SK-N-SH (cell line): ENCODE measurements at regions not wholly inside any gene's neighbourhood (a gene's known extent, or its start where the extent isn't known, plus 50 kb on each side); places are given as distances from the start of the nearest gene placed in this dataset.

ENCODE experiments used
- CTCF ChIA-PET: fragments of 300-600, 350-600 bp; formaldehyde crosslinking; extraction: SDS; loops from one replicate; lab custom pipeline; 2021; lab: Yijun Ruan, JAX
- POLR2A ChIA-PET: fragments of 350-600 bp; sonication (Branson Sonifier 250); formaldehyde crosslinking; extraction: SDS; loops from one replicate; lab custom pipeline; 2020; ENCODE audit warnings: antibody characterized with exemption, inconsistent platforms; lab: Yijun Ruan, JAX
- DNase-seq: peaks from one replicate; pipeline ENCODE4 v3.0.0; 2012
- H2AFZ ChIP-seq: fragments of 200-600 bp; sonication (generic); 2 replicates; pipeline ENCODE4 v1.8.1; 2016; ENCODE audit warnings: antibody characterized with exemption, mild to moderate bottlenecking, low read depth
- H3F3A ChIP-seq: fragments of 200-600 bp; sonication (generic); replicated peaks from 2 replicates; pipeline ENCODE3; 2016; ENCODE audit warnings: antibody characterized with exemption, mild to moderate bottlenecking; ENCODE audit not compliant: insufficient read depth
- H3K27ac ChIP-seq, 2 experiments: fragments of 200-500 bp in 1 of 2; fragments of 200-600 bp in 1 of 2; sonication (Bioruptor generic) in 1 of 2; sonication (generic), shearing (Covaris generic) in 1 of 2; 2 replicates each; pipeline versions ENCODE4 v1.5.1 to v1.6.1; 2014 to 2016; ENCODE audit warnings: low read depth in 2 of 2, inconsistent platforms in 1 of 2, low read length in 1 of 2, mild to moderate bottlenecking in 1 of 2, mixed read lengths in 1 of 2
- H3K27me3 ChIP-seq: fragments of 200-600 bp; sonication (generic), shearing (Covaris generic); 2 replicates; pipeline ENCODE4 v1.6.1; 2016; ENCODE audit warnings: mixed run types; ENCODE audit not compliant: insufficient read depth
- H3K36me3 ChIP-seq, 2 experiments: fragments of 200-500 bp in 1 of 2; fragments of 200-600 bp in 1 of 2; sonication (Bioruptor generic) in 1 of 2; sonication (generic) in 1 of 2; replicated peaks in 1 of 2; 2 replicates each; pipeline versions ENCODE3 to v1.5.1; 2014 to 2016; ENCODE audit warnings: low read length in 1 of 2, mild to moderate bottlenecking in 1 of 2; ENCODE audit not compliant: insufficient read depth in 2 of 2, control insufficient read depth in 1 of 2
- H3K4me1 ChIP-seq, 2 experiments: fragments of 200-500 bp in 1 of 2; fragments of 200-600 bp in 1 of 2; sonication (Bioruptor generic) in 1 of 2; sonication (generic), shearing (Covaris generic) in 1 of 2; 2 replicates each; pipeline versions ENCODE4 v1.5.1 to v1.6.1; 2014 to 2016; ENCODE audit warnings: low read depth in 1 of 2, low read length in 1 of 2, mixed run types in 1 of 2; ENCODE audit not compliant: insufficient read depth in 2 of 2, control insufficient read depth in 1 of 2
- H3K4me2 ChIP-seq: fragments of 200-600 bp; sonication (generic), shearing (Covaris generic); 2 replicates; pipeline ENCODE4 v1.6.1; 2017; ENCODE audit warnings: mixed run types
- H3K4me3 ChIP-seq, 2 experiments: fragments of 200-500 bp in 1 of 2; fragments of 200-600 bp in 1 of 2; sonication (Bioruptor generic) in 1 of 2; sonication (generic), shearing (Covaris generic) in 1 of 2; 2 replicates each; pipeline versions ENCODE4 v1.5.1 to v1.8.1; 2014 to 2016; ENCODE audit warnings: low read depth in 2 of 2, inconsistent platforms in 1 of 2, low read length in 1 of 2, mild to moderate bottlenecking in 1 of 2, mixed read lengths in 1 of 2, moderate library complexity in 1 of 2
- H3K79me2 ChIP-seq: fragments of 200-600 bp; sonication (generic); 2 replicates; pipeline ENCODE4 v1.8.1; 2017; ENCODE audit warnings: mild to moderate bottlenecking; ENCODE audit not compliant: insufficient read depth
- H3K9ac ChIP-seq: fragments of 200-600 bp; sonication (generic); 2 replicates; pipeline ENCODE4 v1.6.1; 2017; ENCODE audit warnings: mixed run types
- H3K9me2 ChIP-seq: fragments of 200-600 bp; sonication (generic); 2 replicates; pipeline ENCODE4 v1.6.1; 2017; ENCODE audit warnings: mixed run types
- H3K9me3 ChIP-seq: fragments of 200-600 bp; sonication (generic); 2 replicates; pipeline ENCODE4 v1.6.1; 2017; ENCODE audit warnings: mixed run types, mild to moderate bottlenecking, moderate library complexity
- H4K20me1 ChIP-seq: fragments of 200-600 bp; sonication (generic); 2 replicates; pipeline ENCODE4 v1.6.1; 2017; ENCODE audit warnings: mild to moderate bottlenecking, mixed run types; ENCODE audit not compliant: insufficient read depth
- ELF1 ChIP-seq: IDR thresholded peaks from 2 replicates; pipeline ENCODE4 v1.4.0; 2012
- EP300 ChIP-seq, 2 experiments: IDR thresholded peaks; 2 replicates each; pipeline versions ENCODE4 v1.4.0 to v1.6.1; 2012; ENCODE audit warnings: borderline replicate concordance in 1 of 2, low read depth in 1 of 2, low read length in 1 of 2
- EZH2phosphoT487 ChIP-seq: fragments of 200-600 bp; sonication (generic); IDR thresholded peaks from 2 replicates; pipeline ENCODE4 v1.6.1; 2017; ENCODE audit warnings: low read depth, mixed run types, mild to moderate bottlenecking, antibody characterized with exemption, moderate library complexity, borderline replicate concordance
- FOSL2 ChIP-seq: IDR thresholded peaks from 2 replicates; pipeline ENCODE4 v1.4.0; 2012; ENCODE audit warnings: low read depth, mild to moderate bottlenecking, moderate library complexity, borderline replicate concordance
- JUND ChIP-seq: IDR thresholded peaks from 2 replicates; pipeline ENCODE4 v1.4.0; 2012
- NRF1 ChIP-seq: IDR thresholded peaks from 2 replicates; pipeline ENCODE4 v1.6.1; 2012; ENCODE audit warnings: low read depth, mild to moderate bottlenecking, low read length
- PBX3 ChIP-seq: IDR thresholded peaks from 2 replicates; pipeline ENCODE4; 2012
- POLR2AphosphoS5 ChIP-seq: IDR thresholded peaks from 2 replicates; pipeline ENCODE4 v1.6.1; 2012; ENCODE audit warnings: low read depth, low read length
- RAD21 ChIP-seq: IDR thresholded peaks from 2 replicates; pipeline ENCODE4 v1.6.1; 2012; ENCODE audit warnings: mild to moderate bottlenecking, low read length
- RCOR1 ChIP-seq: fragments of 150-350 bp; IDR thresholded peaks from 2 replicates; pipeline ENCODE4 v1.6.1; 2017; ENCODE audit warnings: antibody characterized with exemption, low read length
- REST ChIP-seq: IDR thresholded peaks from 2 replicates; pipeline ENCODE4 v1.6.1; 2012; ENCODE audit warnings: mild to moderate bottlenecking, low read depth, low read length, moderate library complexity
- RXRA ChIP-seq: IDR thresholded peaks from 2 replicates; pipeline ENCODE4 v1.4.0; 2012; ENCODE audit warnings: low read depth, mild to moderate bottlenecking, borderline replicate concordance
- SIN3A ChIP-seq: IDR thresholded peaks from 2 replicates; pipeline ENCODE4 v1.6.1; 2012; ENCODE audit warnings: low read depth, mild to moderate bottlenecking, low read length, moderate library complexity, borderline replicate concordance
- SMC3 ChIP-seq: IDR thresholded peaks from 2 replicates; pipeline ENCODE4 v1.6.1; 2012; ENCODE audit warnings: low read depth, low read length, improper control_type of control experiment
- TAF1 ChIP-seq: IDR thresholded peaks from 2 replicates; pipeline ENCODE4 v1.6.1; 2012; ENCODE audit warnings: low read depth, mild to moderate bottlenecking, low read length, moderate library complexity, borderline replicate concordance
- TCF12 ChIP-seq: IDR thresholded peaks from 2 replicates; pipeline ENCODE4 v1.4.0; 2012
- TEAD4 ChIP-seq: IDR thresholded peaks from 2 replicates; pipeline ENCODE4 v1.4.0; 2012; ENCODE audit warnings: mild to moderate bottlenecking, borderline replicate concordance; ENCODE audit not compliant: insufficient read depth
- TF ChIP-seq, protein P1 (sequence below): fragments of 200-600 bp; sonication (generic); IDR thresholded peaks from 2 replicates; pipeline ENCODE4 v1.6.1; 2017; ENCODE audit warnings: antibody characterized with exemption, mild to moderate bottlenecking, moderate library complexity
- TF ChIP-seq, protein P2 (sequence below): IDR thresholded peaks from 2 replicates; pipeline ENCODE4 v1.4.0; 2012; ENCODE audit warnings: low read depth

GRCh38 chr6:144722154-144722737 lies 437.1 kb downstream of the UTRN start (continued):
- TF ChIP-seq, protein P1, sequence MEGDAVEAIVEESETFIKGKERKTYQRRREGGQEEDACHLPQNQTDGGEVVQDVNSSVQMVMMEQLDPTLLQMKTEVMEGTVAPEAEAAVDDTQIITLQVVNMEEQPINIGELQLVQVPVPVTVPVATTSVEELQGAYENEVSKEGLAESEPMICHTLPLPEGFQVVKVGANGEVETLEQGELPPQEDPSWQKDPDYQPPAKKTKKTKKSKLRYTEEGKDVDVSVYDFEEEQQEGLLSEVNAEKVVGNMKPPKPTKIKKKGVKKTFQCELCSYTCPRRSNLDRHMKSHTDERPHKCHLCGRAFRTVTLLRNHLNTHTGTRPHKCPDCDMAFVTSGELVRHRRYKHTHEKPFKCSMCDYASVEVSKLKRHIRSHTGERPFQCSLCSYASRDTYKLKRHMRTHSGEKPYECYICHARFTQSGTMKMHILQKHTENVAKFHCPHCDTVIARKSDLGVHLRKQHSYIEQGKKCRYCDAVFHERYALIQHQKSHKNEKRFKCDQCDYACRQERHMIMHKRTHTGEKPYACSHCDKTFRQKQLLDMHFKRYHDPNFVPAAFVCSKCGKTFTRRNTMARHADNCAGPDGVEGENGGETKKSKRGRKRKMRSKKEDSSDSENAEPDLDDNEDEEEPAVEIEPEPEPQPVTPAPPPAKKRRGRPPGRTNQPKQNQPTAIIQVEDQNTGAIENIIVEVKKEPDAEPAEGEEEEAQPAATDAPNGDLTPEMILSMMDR = no peak
- no peak for TF ChIP-seq JUND

DNA sequence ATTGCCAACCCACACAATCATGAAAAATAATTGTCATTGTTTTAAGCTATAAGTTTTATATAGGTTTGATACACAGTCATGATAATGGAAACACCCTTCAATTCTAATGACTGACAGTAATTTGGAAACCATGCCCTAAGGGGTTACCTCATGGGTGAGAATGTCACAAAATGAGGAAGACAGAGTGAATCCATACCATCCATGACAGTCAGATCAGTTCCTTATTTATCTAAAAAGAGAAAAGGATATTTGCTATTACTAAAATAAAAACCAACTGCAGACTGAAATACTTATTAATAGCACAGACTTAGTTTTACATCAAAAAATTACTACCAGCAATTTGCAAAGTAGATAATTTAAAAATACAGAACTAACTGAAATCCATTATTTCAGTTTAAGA lies 437.8 kb downstream of the UTRN start:
- H3K27me3 ChIP-seq = no peaks in the 10 kb centered on the region
- no peak for TF ChIP-seq TCF12
- TF ChIP-seq RCOR1 = no peak
- no peak for TF ChIP-seq EZH2phosphoT487
- TF ChIP-seq SIN3A = no peak
- TF ChIP-seq PBX3 = no peak
- no peak for TF ChIP-seq POLR2AphosphoS5
- TF ChIP-seq, protein P2, sequence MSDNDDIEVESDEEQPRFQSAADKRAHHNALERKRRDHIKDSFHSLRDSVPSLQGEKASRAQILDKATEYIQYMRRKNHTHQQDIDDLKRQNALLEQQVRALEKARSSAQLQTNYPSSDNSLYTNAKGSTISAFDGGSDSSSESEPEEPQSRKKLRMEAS = no peak
- no peak for TF ChIP-seq TAF1
- DNase-seq = no peak
- H3K4me3 ChIP-seq = no peak overlapping the region
- peaks cover 0 to 6% of the 10 kb centered on the region in 2 experiments; a peak in 1 of 4 replicates for H3K4me1 ChIP-seq
- no peaks in the 10 kb centered on the region for H3K9me2 ChIP-seq
- no peak overlapping the region for H2AFZ ChIP-seq
- H4K20me1 ChIP-seq = no peaks in the 10 kb centered on the region
- no peaks in the 10 kb centered on the region for H3F3A ChIP-seq
- ChIA-PET POLR2A (no interaction called here), CTCF (no interaction called here)
- H3K4me2 ChIP-seq = no peak overlapping the region
- H3K27ac ChIP-seq = no peak overlapping the region
- H3K36me3 ChIP-seq = no peaks in the 10 kb centered on the region
- no peaks in the 10 kb centered on the region for H3K79me2 ChIP-seq
- no peak overlapping the region for H3K9ac ChIP-seq
- H3K9me3 ChIP-seq = no peaks in the 10 kb centered on the region

DNA sequence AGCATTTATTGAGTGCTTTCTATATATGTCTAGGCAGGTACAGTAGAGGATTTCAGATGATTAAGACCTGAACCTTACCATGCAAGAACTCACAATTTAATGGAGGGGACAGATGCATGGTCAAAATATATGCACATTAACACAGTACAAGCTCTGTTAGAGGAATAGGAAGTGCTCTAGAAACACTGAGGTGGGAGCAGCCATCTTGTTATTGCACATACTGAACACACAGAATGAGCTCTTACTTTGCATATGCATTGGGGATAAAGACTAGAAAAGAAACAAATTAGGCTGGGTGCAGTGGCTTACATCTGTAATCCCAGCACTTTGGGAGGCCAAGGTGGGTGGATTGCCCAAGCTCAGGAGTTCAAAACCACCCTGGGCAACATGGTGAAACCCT lies 438.3 kb downstream of the UTRN start:
- Histone ChIP-seq H3K9me2 (no peaks in the 10 kb centered on the region), H3K36me3 (no peaks in the 10 kb centered on the region), H3K4me2 (no peak overlapping the region), H3K4me1 (peaks cover 0 to 6% of the 10 kb centered on the region in 2 experiments; a peak in 1 of 4 replicates), H3K9me3 (no peaks in the 10 kb centered on the region), H3K9ac (no peak overlapping the region), H2AFZ (no peak overlapping the region), H3K79me2 (no peaks in the 10 kb centered on the region), H3K4me3 (no peak overlapping the region), H4K20me1 (no peaks in the 10 kb centered on the region), H3K27me3 (no peaks in the 10 kb centered on the region), H3F3A (no peaks in the 10 kb centered on the region), H3K27ac (no peak overlapping the region)
- TF ChIP-seq EP300 (IDR thresholded peaks at IDR 0.05; ENCODE audit: borderline replicate concordance in 1 of 2, low read depth in 1 of 2, low read length in 1 of 2) (no peak), FOSL2 (no peak), SMC3 (no peak), RXRA (no peak), RAD21 (no peak), RCOR1 (no peak), NRF1 (no peak), SIN3A (no peak), ELF1 (no peak), REST (no peak), TEAD4 (no peak)
- CTCF ChIA-PET = no interaction called here
- POLR2A ChIA-PET = no interaction called here
- DNase-seq = no peak
